Frontal cortex (tissue), 3 donors: ENCODE measurements at regions not wholly inside any gene's neighbourhood (a gene's known extent, or its start where the extent isn't known, plus 50 kb on each side); places are given as distances from the start of the nearest gene placed in this dataset.

Experiments used
- DNase-seq, 2 donors: peaks; one replicate each; pipeline ENCODE4 v3.0.0; 2012; ENCODE audit warnings: low spot score in 2 of 2
- FAIRE-seq: peaks from 2 replicates; lab custom pipeline; 2012; peaks lifted over from hg19 to GRCh38; lab: Jason Lieb, UNC
- donor health status: control.
- donor health status: control.
- donor health status: control.

GRCh38 chr12:72082986-72083820 lies 144.6 kb downstream of the TPH2 start:
- DNase-seq, result no peak

GRCh38 chr12:72084061-72084460 lies 145.4 kb downstream of the TPH2 start:
- FAIRE-seq, result no peak
- no peak for DNase-seq

More at GRCh38 chr12:72082986-72083820, 144.6 kb downstream of the TPH2 start:
- no peak for FAIRE-seq

- FAIRE-seq (no peak), DNase-seq (no peak)
Observed at GRCh38 chr12:72084880-72085279, 146.2 kb downstream of the TPH2 start.

- DNase-seq (no peak), FAIRE-seq (no peak)
Observed at GRCh38 chr12:72089678-72090077, 151.0 kb downstream of the TPH2 start.

- FAIRE-seq, result no peak
Observed at GRCh38 chr12:72093424-72093823, 154.8 kb downstream of the TPH2 start.

GRCh38 chr12:72093930-72094329 lies 155.3 kb downstream of the TPH2 start:
- no peak for FAIRE-seq
- DNase-seq, result no peak

More at GRCh38 chr12:72093424-72093823, 154.8 kb downstream of the TPH2 start:
- no peak for DNase-seq

GRCh38 chr12:72094490-72094889 lies 155.8 kb downstream of the TPH2 start:
- no peak for DNase-seq
- FAIRE-seq, result no peak

- FAIRE-seq (no peak), DNase-seq (no peak)
Observed at GRCh38 chr12:72095025-72095424, 156.4 kb downstream of the TPH2 start.

GRCh38 chr12:72098622-72099021 lies 160.0 kb downstream of the TPH2 start:
- DNase-seq (no peak), FAIRE-seq (no peak)

- no peak for FAIRE-seq
- no peak for DNase-seq
Observed at GRCh38 chr12:72100854-72101253, 162.2 kb downstream of the TPH2 start.

- FAIRE-seq, result no peak
Observed at GRCh38 chr12:72102150-72102549, 163.5 kb downstream of the TPH2 start.

GRCh38 chr12:72105849-72106248 lies 166.3 kb upstream of the TRHDE start:
- no peak for DNase-seq
- no peak for FAIRE-seq

More at GRCh38 chr12:72102150-72102549, 163.5 kb downstream of the TPH2 start:
- no peak for DNase-seq

GRCh38 chr12:72110937-72111650 lies 161.1 kb upstream of the TRHDE start:
- FAIRE-seq (no peak), DNase-seq (no peak)

- FAIRE-seq, result no peak
Observed at GRCh38 chr12:72111706-72112105, 160.5 kb upstream of the TRHDE start.

GRCh38 chr12:72133497-72134055 lies 138.6 kb upstream of the TRHDE start:
- FAIRE-seq (no peak), DNase-seq (no peak)

More at GRCh38 chr12:72111706-72112105, 160.5 kb upstream of the TRHDE start:
- no peak for DNase-seq

GRCh38 chr12:72134246-72135020 lies 137.7 kb upstream of the TRHDE start:
- DNase-seq, result no peak
- no peak for FAIRE-seq

- FAIRE-seq, result no peak
- no peak for DNase-seq
Observed at GRCh38 chr12:72135021-72135301, 137.2 kb upstream of the TRHDE start.

GRCh38 chr12:72136792-72137191 lies 135.4 kb upstream of the TRHDE start:
- no peak for DNase-seq
- no peak for FAIRE-seq

GRCh38 chr12:72139411-72139810 lies 132.8 kb upstream of the TRHDE start:
- DNase-seq (no peak), FAIRE-seq (no peak)

- DNase-seq (no peak), FAIRE-seq (no peak)
Observed at GRCh38 chr12:72141381-72141780, 130.8 kb upstream of the TRHDE start.
